Activated CD4-positive, CD25-positive, alpha-beta regulatory T cell treated with anti-CD3 and anti-CD28 coated beads, Interleukin-2, amount 50 U/mL, for 24 hours (primary cell): ENCODE measurements at regions not wholly inside any gene's neighbourhood (a gene's known extent, or its start where the extent isn't known, plus 50 kb on each side); places are given as distances from the start of the nearest gene placed in this dataset.

Experiments used
- ATAC-seq, 2 donors: fragments of 150-1000 bp; cut with Tn5 transposase; one replicate each; pipeline ENCODE4 v1.10.0; 2021; ENCODE audit warnings: mild to moderate bottlenecking in 1 of 2, moderate library complexity in 1 of 2

DNA sequence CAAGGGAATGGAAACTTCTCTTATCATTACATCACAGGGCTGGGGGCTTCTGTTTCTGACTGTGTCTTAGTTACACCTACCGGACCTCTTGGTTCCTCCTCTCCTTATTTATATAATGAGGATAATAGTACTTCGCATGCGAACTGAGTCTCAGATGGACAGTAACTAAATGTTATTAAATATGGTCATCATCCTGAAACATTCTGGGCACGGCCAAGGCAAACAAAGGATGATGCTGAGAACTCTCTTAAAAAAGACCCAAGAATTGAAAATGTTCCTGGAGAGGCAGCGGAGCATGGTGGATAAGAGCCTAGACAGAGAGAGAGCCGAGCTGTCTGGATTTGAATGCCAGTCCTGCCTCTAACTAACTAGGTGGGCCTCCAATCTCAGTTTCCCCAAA, 119.8 kb upstream of the SASH1 start:
- ATAC-seq, result no peak

DNA sequence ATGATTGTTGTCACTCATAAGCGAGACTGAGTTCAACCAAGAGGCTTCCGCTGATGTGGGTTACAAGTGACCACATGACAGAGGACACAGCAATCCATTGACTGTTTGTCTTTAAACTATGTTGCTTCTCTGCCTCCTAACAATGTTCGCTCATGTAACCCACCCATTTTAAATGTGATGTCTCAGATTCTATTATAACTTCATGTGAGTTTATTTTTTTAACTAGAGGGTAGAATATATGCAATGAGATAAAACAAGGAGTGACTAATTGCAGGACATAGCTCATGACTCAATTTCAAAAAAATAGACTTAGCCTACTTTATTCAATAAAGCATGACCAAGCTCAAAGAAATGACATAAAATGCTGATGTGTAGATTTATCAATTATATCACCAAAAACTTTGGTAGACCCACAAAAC, 119.2 kb upstream of the SASH1 start:
- ATAC-seq, result no peak

- ATAC-seq, result no peak
These were observed 116.8 kb upstream of the SASH1 start for GRCh38 chr6:148225871-148226270.

DNA sequence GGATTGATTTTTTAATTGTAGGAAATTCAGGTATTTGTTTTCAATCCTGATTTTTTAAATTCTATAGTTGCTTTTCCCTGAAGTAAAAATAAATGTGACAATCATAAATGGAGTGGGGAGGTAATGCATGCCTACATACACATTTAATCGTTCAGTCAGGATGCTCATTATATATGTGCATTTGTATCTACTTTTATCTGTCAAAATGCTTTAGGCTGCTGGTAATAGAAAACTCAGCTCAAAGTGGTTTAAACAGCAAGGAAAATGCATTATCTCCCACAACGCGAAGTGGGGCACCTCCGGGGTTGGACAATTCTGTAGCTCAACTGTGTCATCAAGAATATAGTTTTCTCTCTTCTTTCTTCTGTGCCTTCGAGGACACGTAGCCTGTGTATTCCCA, 116.4 kb upstream of the SASH1 start:
- ATAC-seq, result no peak

GRCh38 chr6:148231572-148231971, 111.1 kb upstream of the SASH1 start:
- ATAC-seq, result no peak

DNA sequence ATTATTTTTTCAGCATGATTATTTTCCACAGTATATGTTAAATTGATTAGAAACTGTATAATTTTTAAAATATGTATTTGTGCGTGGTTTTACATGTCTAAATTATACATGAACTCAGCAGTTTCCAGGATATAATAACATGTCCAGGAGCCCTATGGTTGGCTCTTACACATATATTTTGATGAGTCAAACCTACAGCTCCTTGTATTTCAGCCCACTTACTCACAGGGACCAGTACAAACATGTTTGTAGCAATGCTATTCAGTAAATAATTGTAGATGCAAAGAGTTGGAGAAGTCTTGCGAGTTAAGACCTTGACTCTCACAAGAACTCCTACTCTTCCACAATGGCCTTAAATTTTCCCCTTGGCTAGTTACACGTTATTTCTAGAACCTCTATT, 107.2 kb upstream of the SASH1 start:
- no peak for ATAC-seq

GRCh38 chr6:148238713-148239112, 103.9 kb upstream of the SASH1 start:
- ATAC-seq, result no peak

- no peak for ATAC-seq
These were observed 103.4 kb upstream of the SASH1 start for GRCh38 chr6:148239215-148239614.

DNA sequence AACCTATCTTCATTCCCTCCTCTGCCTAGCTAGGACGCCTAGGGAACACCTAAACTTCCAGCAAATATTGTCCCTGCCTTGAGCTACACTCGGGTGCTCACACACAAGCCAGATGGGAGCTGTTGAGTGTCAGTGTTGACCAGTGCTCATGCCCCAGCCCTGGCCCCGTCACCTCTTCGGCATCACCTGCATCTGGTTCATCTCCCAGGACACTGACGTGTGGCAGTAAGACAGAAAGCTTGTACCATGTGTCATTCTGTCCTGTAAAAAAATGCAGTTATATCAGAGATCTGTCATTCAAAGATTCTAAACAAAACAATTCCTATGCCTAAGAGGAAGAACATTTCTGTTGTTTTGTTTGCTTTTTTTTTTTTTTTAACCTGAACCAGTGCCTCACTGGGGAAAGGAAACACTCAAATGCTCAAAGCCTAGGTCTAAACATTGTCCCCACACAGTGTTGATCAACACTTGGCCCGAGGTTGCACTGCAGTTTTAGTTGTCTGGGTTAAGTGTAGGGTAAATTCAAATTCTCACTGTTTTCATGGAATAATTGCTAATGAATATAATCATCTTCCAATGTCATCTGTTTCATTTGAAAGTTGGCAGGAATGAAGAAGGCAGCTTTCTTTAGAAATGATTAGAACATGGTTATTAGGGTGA, 102.7 kb upstream of the SASH1 start:
- no peak for ATAC-seq

DNA sequence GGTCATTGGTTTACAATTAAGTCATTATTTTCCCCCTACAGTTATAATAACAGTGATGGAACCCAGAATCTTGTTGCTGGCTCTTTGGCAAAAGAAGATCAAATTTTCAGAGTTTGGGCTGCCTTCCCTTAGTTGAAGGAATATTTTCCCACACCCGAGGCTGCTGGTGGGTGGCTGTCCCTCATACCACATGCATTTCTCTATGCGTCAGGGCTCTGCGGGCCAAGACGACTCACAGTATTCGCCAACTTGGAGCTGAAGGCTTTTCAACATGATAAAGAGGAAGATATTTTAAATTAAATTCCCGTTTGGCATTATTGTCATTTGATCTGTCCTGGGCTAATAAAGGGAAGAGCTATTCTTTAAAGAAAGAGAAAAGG, 102.2 kb upstream of the SASH1 start:
- no peak for ATAC-seq

DNA sequence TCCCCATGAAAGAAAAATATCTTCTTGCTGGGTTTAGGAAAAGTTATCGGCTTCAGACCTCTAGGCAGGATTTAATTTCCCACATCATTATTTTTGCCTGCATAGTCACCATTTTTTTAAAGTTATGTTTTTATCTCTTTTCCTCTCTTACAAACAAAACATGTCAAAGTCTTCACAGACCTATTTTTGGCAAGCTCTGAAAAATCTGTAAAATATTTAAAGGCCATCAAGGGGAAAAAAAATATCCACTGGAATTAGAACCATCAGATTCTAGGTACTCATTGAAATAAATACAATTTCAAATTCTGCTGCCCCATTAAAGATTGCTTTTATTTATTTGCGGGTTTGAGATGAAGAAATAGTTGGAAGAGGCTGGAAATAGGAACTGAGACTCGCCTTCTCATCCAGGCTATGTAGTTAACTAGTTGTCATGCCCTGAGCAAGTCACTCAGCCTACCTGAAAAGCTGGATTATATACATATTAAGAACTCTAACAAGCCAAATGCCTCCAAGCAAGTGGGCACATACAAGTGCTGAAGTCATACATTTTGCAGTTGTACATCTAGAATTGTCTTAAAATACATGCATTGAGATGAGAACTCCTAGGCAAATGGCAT, 101.7 kb upstream of the SASH1 start:
- ATAC-seq, result no peak

GRCh38 chr6:148242180-148242579, 100.5 kb upstream of the SASH1 start:
- no peak for ATAC-seq

GRCh38 chr6:148244217-148244935, 98.3 kb upstream of the SASH1 start:
- no peak for ATAC-seq

- no peak for ATAC-seq
These were observed 95.1 kb upstream of the SASH1 start for GRCh38 chr6:148247386-148248063.

DNA sequence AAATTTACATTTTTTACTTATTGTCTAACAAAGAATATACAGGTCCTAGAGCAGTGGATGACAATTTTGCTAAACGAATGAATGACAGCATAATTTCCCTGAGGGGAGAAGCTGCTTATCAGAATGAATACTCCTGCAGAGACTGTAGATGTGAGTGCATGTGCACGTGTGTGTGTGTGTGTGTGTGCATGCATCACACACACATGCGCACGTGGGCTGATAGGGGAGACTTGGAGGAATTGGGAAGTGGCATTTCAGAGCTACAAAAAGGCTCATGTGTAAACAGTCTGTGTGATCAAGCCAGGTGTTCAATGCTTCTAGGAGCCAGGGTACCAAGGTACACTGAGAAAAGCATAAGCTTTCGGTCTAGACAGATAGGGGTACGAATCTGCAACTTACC, 93.5 kb upstream of the SASH1 start:
- no peak for ATAC-seq

DNA sequence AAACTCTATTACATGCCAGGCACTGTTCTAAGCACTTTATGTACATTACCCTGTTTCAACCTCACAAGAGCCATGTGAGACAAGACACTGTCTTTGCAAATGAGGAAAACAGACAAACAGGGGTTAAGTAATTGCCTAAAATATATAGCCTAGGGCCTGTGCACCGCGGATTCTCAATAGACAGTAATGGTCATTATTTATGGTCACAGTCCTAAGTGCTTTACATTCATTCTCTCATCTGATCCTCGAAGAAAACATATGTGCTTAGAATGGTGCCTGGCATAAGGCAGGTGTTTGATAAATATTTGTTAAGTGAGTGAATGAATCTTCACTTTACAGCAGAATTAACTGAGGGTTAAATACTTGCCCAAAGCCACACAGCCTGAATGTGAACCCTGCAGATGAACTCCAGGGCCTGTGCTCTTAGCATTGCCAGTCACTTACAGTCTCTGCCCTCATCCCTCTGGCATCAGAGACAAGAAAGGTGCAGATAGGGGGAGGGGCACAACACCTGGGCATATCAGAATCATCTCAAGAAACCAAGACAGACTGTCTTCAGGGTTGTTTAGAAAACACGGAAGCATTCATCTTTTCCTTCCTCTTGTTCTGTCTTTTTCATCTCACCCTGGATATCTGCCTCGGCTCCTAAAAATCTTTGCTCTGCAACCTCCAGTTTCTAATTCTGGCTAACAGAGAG, 92.8 kb upstream of the SASH1 start:
- ATAC-seq, result no peak

DNA sequence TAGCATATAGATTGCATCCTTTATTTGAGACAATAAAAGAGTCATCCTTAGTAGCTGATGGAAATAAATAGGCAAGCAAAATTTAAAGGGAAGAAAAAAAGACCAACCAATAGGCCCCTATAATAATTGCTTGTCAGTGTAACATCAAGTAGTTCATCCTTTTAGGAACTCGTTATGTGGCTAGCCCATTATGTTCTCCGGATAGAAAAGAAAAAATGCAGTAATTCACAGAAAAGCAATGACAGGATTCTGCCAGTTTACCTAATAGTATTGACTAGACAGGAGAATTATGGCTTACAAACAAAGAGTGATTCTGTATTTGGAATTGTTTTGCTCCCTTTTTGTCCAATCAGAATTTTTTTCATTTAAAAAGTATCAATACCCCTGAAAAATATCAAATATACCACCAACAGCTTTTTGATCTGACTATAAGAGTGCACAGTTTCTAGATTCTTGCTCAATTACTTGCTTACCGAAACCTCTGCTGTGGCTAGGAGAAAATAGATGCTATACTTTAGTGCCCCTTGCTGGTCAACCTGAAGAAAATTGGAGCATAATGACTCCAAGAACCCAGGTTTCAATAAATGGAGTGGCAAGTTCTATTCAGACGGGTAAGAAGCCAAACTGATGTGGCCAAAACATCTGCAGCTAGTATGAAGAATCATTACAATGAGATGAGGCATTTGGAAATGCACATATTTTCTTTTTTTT, 91.5 kb upstream of the SASH1 start:
- no peak for ATAC-seq

DNA sequence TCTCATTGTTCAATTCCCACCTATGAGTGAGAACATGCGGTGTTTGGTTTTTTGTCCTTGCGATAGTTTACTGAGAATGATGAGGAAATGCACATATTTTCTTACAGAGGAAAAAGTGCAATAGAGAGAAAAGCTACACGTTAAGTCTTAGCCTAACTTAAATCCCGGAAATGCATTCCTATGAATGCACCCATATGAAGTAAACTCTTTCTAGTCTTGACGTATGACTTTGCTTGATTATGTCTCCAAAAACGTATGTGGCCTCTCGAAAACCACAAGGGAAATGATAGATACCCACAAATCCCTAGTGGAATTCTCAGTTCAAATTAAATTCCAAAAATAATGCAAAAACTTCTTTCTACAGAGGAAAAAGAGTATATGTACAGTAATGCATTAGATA, 90.7 kb upstream of the SASH1 start:
- ATAC-seq, result no peak

DNA sequence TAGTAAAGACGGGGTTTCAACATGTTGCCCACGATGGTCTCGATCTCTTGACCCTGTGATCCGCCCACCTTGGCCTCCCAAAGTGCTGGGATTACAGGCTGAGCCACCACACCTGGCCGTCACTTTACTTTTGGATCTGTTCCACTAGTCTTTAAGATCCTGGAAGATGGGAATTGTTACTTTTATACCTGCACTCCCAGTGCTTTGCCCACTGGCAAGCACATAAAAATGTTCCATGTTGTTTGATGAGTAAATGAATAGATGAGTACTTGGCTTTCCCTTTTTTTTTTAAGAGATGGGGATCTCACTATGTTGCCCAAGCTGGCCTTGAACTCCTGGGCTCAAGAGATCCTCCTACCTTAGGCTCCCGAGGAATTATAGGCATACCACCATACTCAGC, 84.8 kb upstream of the SASH1 start:
- ATAC-seq, result no peak

DNA sequence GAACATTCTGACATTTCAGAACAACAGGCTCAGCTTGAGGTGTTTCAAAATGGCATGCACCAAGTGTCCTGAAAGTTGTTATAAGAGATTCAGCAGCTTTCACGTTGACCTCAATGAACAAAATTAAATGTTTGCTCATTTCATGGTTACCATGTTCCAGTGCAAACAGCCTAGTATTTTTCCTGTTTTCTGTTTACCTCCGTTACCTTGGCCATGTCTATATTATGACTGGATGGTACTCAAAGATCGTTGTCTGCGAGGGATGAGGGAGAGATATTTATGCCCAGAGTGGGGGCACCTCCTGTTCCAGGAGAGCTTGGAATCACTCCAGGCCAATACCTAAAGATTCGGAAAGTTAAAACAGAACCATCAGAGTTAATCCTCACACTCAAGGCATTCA, 83.8 kb upstream of the SASH1 start:
- no peak for ATAC-seq

GRCh38 chr6:148261470-148261869, 81.2 kb upstream of the SASH1 start:
- ATAC-seq, result no peak

- no peak for ATAC-seq
These were observed 79.6 kb upstream of the SASH1 start for GRCh38 chr6:148263010-148263409.

GRCh38 chr6:148263961-148264360, 78.7 kb upstream of the SASH1 start:
- no peak for ATAC-seq
